ENCODE measurements at regions not wholly inside any gene's neighbourhood (a gene's known extent, or its start where the extent isn't known, plus 50 kb on each side); places are given as distances from the start of the nearest gene placed in this dataset.

DNA sequence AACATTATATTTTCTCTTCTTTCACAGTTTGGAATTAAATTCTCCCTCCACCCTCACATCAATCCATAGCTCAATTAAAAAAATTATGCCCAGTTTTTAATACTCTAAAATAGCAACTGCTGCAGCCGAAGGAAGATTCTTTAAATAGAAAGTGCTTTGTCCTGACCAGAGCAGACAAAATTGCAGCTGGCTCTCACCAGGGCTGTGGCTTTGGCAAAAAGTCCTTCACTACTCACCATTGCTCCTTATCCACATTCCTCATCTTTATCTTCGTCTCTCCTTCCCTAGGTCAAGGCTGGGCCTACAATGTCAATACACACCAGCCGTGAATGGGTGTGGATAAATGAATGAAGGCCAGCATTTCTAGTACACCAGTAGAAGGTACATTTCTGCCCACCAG is 107.9 kb upstream of the VGLL2 start:
- DNase-seq (ENCODE audit: low spot score) (no peak), ATAC-seq (no peak)
- TF ChIP-seq, protein P1, sequence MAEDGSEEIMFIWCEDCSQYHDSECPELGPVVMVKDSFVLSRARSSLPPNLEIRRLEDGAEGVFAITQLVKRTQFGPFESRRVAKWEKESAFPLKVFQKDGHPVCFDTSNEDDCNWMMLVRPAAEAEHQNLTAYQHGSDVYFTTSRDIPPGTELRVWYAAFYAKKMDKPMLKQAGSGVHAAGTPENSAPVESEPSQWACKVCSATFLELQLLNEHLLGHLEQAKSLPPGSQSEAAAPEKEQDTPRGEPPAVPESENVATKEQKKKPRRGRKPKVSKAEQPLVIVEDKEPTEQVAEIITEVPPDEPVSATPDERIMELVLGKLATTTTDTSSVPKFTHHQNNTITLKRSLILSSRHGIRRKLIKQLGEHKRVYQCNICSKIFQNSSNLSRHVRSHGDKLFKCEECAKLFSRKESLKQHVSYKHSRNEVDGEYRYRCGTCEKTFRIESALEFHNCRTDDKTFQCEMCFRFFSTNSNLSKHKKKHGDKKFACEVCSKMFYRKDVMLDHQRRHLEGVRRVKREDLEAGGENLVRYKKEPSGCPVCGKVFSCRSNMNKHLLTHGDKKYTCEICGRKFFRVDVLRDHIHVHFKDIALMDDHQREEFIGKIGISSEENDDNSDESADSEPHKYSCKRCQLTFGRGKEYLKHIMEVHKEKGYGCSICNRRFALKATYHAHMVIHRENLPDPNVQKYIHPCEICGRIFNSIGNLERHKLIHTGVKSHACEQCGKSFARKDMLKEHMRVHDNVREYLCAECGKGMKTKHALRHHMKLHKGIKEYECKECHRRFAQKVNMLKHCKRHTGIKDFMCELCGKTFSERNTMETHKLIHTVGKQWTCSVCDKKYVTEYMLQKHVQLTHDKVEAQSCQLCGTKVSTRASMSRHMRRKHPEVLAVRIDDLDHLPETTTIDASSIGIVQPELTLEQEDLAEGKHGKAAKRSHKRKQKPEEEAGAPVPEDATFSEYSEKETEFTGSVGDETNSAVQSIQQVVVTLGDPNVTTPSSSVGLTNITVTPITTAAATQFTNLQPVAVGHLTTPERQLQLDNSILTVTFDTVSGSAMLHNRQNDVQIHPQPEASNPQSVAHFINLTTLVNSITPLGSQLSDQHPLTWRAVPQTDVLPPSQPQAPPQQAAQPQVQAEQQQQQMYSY (CRISPR knock-in tag; IDR thresholded peaks at IDR 0.05): no peak
- no peak for TF ChIP-seq SP1 (CRISPR knock-in tag; conservative IDR thresholded peaks at IDR 0.05)
- no peak for TF ChIP-seq JUN (CRISPR knock-in tag; IDR thresholded peaks at IDR 0.05)
- no peak for TF ChIP-seq SMAD3 (CRISPR knock-in tag; IDR thresholded peaks at IDR 0.05; ENCODE audit: borderline replicate concordance)
- TF ChIP-seq, protein P2, sequence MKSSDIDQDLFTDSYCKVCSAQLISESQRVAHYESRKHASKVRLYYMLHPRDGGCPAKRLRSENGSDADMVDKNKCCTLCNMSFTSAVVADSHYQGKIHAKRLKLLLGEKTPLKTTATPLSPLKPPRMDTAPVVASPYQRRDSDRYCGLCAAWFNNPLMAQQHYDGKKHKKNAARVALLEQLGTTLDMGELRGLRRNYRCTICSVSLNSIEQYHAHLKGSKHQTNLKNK (CRISPR knock-in tag; IDR thresholded peaks at IDR 0.05): no peak
- no peak for TF ChIP-seq NR3C1 (CRISPR knock-in tag; conservative IDR thresholded peaks at IDR 0.05; ENCODE audit: low read depth)
- no peak for TF ChIP-seq ZNF396 (CRISPR knock-in tag; IDR thresholded peaks at IDR 0.05; ENCODE audit: borderline replicate concordance)
- no peak for TF ChIP-seq NFATC4 (CRISPR knock-in tag; IDR thresholded peaks at IDR 0.05)
- TF ChIP-seq ZNF263 (CRISPR knock-in tag; IDR thresholded peaks at IDR 0.05; ENCODE audit: low read depth): no peak
- no peak for TF ChIP-seq NR1H2 (CRISPR knock-in tag; IDR thresholded peaks at IDR 0.05)
- TF ChIP-seq, protein P3, sequence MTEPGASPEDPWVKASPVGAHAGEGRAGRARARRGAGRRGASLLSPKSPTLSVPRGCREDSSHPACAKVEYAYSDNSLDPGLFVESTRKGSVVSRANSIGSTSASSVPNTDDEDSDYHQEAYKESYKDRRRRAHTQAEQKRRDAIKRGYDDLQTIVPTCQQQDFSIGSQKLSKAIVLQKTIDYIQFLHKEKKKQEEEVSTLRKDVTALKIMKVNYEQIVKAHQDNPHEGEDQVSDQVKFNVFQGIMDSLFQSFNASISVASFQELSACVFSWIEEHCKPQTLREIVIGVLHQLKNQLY (CRISPR knock-in tag; IDR thresholded peaks at IDR 0.05): no peak
- TF ChIP-seq, protein P4, sequence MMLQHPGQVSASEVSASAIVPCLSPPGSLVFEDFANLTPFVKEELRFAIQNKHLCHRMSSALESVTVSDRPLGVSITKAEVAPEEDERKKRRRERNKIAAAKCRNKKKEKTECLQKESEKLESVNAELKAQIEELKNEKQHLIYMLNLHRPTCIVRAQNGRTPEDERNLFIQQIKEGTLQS (CRISPR knock-in tag; conservative IDR thresholded peaks at IDR 0.05): no peak
- TF ChIP-seq, protein P5, sequence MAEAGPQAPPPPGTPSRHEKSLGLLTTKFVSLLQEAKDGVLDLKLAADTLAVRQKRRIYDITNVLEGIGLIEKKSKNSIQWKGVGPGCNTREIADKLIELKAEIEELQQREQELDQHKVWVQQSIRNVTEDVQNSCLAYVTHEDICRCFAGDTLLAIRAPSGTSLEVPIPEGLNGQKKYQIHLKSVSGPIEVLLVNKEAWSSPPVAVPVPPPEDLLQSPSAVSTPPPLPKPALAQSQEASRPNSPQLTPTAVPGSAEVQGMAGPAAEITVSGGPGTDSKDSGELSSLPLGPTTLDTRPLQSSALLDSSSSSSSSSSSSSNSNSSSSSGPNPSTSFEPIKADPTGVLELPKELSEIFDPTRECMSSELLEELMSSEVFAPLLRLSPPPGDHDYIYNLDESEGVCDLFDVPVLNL (CRISPR knock-in tag; IDR thresholded peaks at IDR 0.05; ENCODE audit: borderline replicate concordance, low read depth): no peak
- no peak for TF ChIP-seq ZBTB21 (CRISPR knock-in tag; IDR thresholded peaks at IDR 0.05; ENCODE audit: borderline replicate concordance)
- TF ChIP-seq, protein P6, sequence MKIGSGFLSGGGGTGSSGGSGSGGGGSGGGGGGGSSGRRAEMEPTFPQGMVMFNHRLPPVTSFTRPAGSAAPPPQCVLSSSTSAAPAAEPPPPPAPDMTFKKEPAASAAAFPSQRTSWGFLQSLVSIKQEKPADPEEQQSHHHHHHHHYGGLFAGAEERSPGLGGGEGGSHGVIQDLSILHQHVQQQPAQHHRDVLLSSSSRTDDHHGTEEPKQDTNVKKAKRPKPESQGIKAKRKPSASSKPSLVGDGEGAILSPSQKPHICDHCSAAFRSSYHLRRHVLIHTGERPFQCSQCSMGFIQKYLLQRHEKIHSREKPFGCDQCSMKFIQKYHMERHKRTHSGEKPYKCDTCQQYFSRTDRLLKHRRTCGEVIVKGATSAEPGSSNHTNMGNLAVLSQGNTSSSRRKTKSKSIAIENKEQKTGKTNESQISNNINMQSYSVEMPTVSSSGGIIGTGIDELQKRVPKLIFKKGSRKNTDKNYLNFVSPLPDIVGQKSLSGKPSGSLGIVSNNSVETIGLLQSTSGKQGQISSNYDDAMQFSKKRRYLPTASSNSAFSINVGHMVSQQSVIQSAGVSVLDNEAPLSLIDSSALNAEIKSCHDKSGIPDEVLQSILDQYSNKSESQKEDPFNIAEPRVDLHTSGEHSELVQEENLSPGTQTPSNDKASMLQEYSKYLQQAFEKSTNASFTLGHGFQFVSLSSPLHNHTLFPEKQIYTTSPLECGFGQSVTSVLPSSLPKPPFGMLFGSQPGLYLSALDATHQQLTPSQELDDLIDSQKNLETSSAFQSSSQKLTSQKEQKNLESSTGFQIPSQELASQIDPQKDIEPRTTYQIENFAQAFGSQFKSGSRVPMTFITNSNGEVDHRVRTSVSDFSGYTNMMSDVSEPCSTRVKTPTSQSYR (CRISPR knock-in tag; IDR thresholded peaks at IDR 0.05): no peak
- TF ChIP-seq ZNF671 (CRISPR knock-in tag; IDR thresholded peaks at IDR 0.05): no peak
- TF ChIP-seq OVOL2 (CRISPR knock-in tag; IDR thresholded peaks at IDR 0.05; ENCODE audit: borderline replicate concordance): no peak
- no peak for TF ChIP-seq RELA (CRISPR knock-in tag; IDR thresholded peaks at IDR 0.05; ENCODE audit: borderline replicate concordance)
- TF ChIP-seq, protein P7, sequence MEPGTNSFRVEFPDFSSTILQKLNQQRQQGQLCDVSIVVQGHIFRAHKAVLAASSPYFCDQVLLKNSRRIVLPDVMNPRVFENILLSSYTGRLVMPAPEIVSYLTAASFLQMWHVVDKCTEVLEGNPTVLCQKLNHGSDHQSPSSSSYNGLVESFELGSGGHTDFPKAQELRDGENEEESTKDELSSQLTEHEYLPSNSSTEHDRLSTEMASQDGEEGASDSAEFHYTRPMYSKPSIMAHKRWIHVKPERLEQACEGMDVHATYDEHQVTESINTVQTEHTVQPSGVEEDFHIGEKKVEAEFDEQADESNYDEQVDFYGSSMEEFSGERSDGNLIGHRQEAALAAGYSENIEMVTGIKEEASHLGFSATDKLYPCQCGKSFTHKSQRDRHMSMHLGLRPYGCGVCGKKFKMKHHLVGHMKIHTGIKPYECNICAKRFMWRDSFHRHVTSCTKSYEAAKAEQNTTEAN (CRISPR knock-in tag; IDR thresholded peaks at IDR 0.05): no peak
- TF ChIP-seq NR2C2 (CRISPR knock-in tag; IDR thresholded peaks at IDR 0.05): no peak
- Mint-ChIP-seq H3K9me3 (peaks cover 2% of the 10 kb centered on the region; the same call in 1 of the 2 replicates), H3K4me1 (no peaks in the 10 kb centered on the region), H3K27me3 (ENCODE audit: low read depth) (no peaks in the 10 kb centered on the region), H3K4me3 (no peak overlapping the region), H3K36me3 (no peaks in the 10 kb centered on the region), H3K27ac (no peak overlapping the region)
- ChIA-PET POLR2A (no interaction called here), CTCF (no interaction called here)
